Activated CD4-positive, alpha-beta T cell treated with anti-CD3 and anti-CD28 coated beads, Interleukin-2, amount 50 U/mL, for 1 hour (primary cell): ENCODE measurements at regions not wholly inside any gene's neighbourhood (a gene's known extent, or its start where the extent isn't known, plus 50 kb on each side); places are given as distances from the start of the nearest gene placed in this dataset.

Source experiments
- DNase-seq: peaks from one replicate; pipeline ENCODE4 v3.0.0-alpha.2; 2020

GRCh38 chr14:83379436-83379835 lies 1845.8 kb upstream of the SEL1L start:
- DNase-seq = no peak

GRCh38 chr14:83384253-83384652 lies 1850.6 kb upstream of the SEL1L start:
- no peak for DNase-seq

GRCh38 chr14:83395321-83395720 lies 1861.7 kb upstream of the SEL1L start:
- DNase-seq = no peak

- no peak for DNase-seq
These were observed 1882.8 kb upstream of the SEL1L start for GRCh38 chr14:83416476-83416875.

- no peak for DNase-seq
These were observed 1885.8 kb upstream of the SEL1L start for GRCh38 chr14:83419420-83419819.

GRCh38 chr14:83421711-83422110 lies 1888.1 kb upstream of the SEL1L start:
- DNase-seq = no peak

- no peak for DNase-seq
These were observed 1891.5 kb upstream of the SEL1L start for GRCh38 chr14:83425138-83425537.

- no peak for DNase-seq
These were observed 1892.1 kb upstream of the SEL1L start for GRCh38 chr14:83425706-83426105.

- DNase-seq = no peak
These were observed 1900.0 kb upstream of the SEL1L start for GRCh38 chr14:83433618-83434017.

GRCh38 chr14:83441801-83442200 lies 1908.1 kb upstream of the SEL1L start:
- no peak for DNase-seq

GRCh38 chr14:83455561-83455960 lies 1921.9 kb upstream of the SEL1L start:
- no peak for DNase-seq

GRCh38 chr14:83461521-83461920 lies 1927.9 kb upstream of the SEL1L start:
- no peak for DNase-seq

GRCh38 chr14:83462759-83463158 lies 1929.1 kb upstream of the SEL1L start:
- DNase-seq = no peak

GRCh38 chr14:83463500-83464098 lies 1929.9 kb upstream of the SEL1L start:
- DNase-seq = no peak

GRCh38 chr14:83467811-83468210 lies 1934.2 kb upstream of the SEL1L start:
- DNase-seq = no peak

GRCh38 chr14:83470466-83470865 lies 1936.8 kb upstream of the SEL1L start:
- no peak for DNase-seq

- no peak for DNase-seq
These were observed 1937.5 kb upstream of the SEL1L start for GRCh38 chr14:83470959-83471695.

GRCh38 chr14:83473416-83474235 lies 1940.0 kb upstream of the SEL1L start:
- DNase-seq = no peak

- no peak for DNase-seq
These were observed 1945.1 kb upstream of the SEL1L start for GRCh38 chr14:83478741-83479140.

GRCh38 chr14:83483063-83483462 lies 1949.4 kb upstream of the SEL1L start:
- no peak for DNase-seq

- no peak for DNase-seq
These were observed 1951.9 kb upstream of the SEL1L start for GRCh38 chr14:83485591-83485990.

GRCh38 chr14:83491091-83491490 lies 1957.4 kb upstream of the SEL1L start:
- DNase-seq = no peak

- no peak for DNase-seq
These were observed 1987.2 kb upstream of the SEL1L start for GRCh38 chr14:83520837-83521236.

GRCh38 chr14:83529531-83529930 lies 1995.9 kb upstream of the SEL1L start:
- DNase-seq = no peak
